Kasumi-1 (cell line): ENCODE measurements at regions not wholly inside any gene's neighbourhood (a gene's known extent, or its start where the extent isn't known, plus 50 kb on each side); places are given as distances from the start of the nearest gene placed in this dataset.
"Not testable (repeated sequence)": the region's sequence is repeated elsewhere in the genome, so short reads cannot be mapped to it uniquely, and the experiment has no call there.

Source experiments
- DNase-seq, 2 experiments: peaks; one replicate each; lab custom pipeline; 2025; lab: John Stamatoyannopoulos, UW

- DNase-seq: no peak
Observed at GRCh38 chr5:28678899-28679298, 1640.5 kb upstream of the CDH9 start.

- no peak for DNase-seq
Observed at GRCh38 chr5:28666110-28666509, 1627.7 kb upstream of the CDH9 start.

GRCh38 chr5:28648108-28648507 is 1609.7 kb upstream of the CDH9 start:
- DNase-seq: peak in 1 of 2 experiments; percentile 6

- DNase-seq: no peak
Observed at GRCh38 chr5:28632607-28633006, 1594.2 kb upstream of the CDH9 start.

GRCh38 chr5:28603869-28604268 is 1565.5 kb upstream of the CDH9 start:
- no peak for DNase-seq

GRCh38 chr5:28602429-28602828 is 1564.0 kb upstream of the CDH9 start:
- no peak for DNase-seq

- not testable (repeated sequence) for DNase-seq
Observed at GRCh38 chr5:28596707-28597106, 1558.3 kb upstream of the CDH9 start.

GRCh38 chr5:28580616-28581015 is 1542.2 kb upstream of the CDH9 start:
- DNase-seq: no peak

GRCh38 chr5:28576022-28576421 is 1537.6 kb upstream of the CDH9 start:
- peak; percentile 52 to 54 for DNase-seq

GRCh38 chr5:28575368-28575767 is 1537.0 kb upstream of the CDH9 start:
- no peak for DNase-seq

- DNase-seq: no peak
Observed at GRCh38 chr5:28574606-28575005, 1536.2 kb upstream of the CDH9 start.

GRCh38 chr5:28567048-28567447 is 1528.7 kb upstream of the CDH9 start:
- DNase-seq: no peak

- DNase-seq: no peak
Observed at GRCh38 chr5:28561522-28561921, 1523.1 kb upstream of the CDH9 start.

GRCh38 chr5:28558196-28558595 is 1519.8 kb upstream of the CDH9 start:
- no peak for DNase-seq

- DNase-seq: no peak
Observed at GRCh38 chr5:28557114-28557513, 1518.7 kb upstream of the CDH9 start.

- no peak for DNase-seq
Observed at GRCh38 chr5:28549588-28549987, 1511.2 kb upstream of the CDH9 start.

GRCh38 chr5:28548856-28549255 is 1510.5 kb upstream of the CDH9 start:
- DNase-seq: no peak

GRCh38 chr5:28544501-28544900 is 1506.1 kb upstream of the CDH9 start:
- no peak for DNase-seq

GRCh38 chr5:28543473-28544098 is 1505.2 kb upstream of the CDH9 start:
- DNase-seq: no peak

GRCh38 chr5:28542987-28543386 is 1504.6 kb upstream of the CDH9 start:
- DNase-seq: no peak

- DNase-seq: no peak
Observed at GRCh38 chr5:28523888-28524635, 1485.7 kb upstream of the CDH9 start.

- no peak for DNase-seq
Observed at GRCh38 chr5:28523416-28523815, 1485.0 kb upstream of the CDH9 start.

GRCh38 chr5:28517691-28518090 is 1479.3 kb upstream of the CDH9 start:
- no peak for DNase-seq

- no peak for DNase-seq
Observed at GRCh38 chr5:28516722-28517121, 1478.3 kb upstream of the CDH9 start.
